GM12872 (cell line): ENCODE measurements at regions not wholly inside any gene's neighbourhood (a gene's known extent, or its start where the extent isn't known, plus 50 kb on each side); places are given as distances from the start of the nearest gene placed in this dataset.

ENCODE experiments used
- TF ChIP-seq, protein P1 (sequence below): IDR thresholded peaks from 3 replicates; pipeline ENCODE4 v1.5.1; 2011; ENCODE audit warnings: low read depth, mild to moderate bottlenecking, low read length, moderate library complexity; ENCODE audit not compliant: insufficient read depth

DNA sequence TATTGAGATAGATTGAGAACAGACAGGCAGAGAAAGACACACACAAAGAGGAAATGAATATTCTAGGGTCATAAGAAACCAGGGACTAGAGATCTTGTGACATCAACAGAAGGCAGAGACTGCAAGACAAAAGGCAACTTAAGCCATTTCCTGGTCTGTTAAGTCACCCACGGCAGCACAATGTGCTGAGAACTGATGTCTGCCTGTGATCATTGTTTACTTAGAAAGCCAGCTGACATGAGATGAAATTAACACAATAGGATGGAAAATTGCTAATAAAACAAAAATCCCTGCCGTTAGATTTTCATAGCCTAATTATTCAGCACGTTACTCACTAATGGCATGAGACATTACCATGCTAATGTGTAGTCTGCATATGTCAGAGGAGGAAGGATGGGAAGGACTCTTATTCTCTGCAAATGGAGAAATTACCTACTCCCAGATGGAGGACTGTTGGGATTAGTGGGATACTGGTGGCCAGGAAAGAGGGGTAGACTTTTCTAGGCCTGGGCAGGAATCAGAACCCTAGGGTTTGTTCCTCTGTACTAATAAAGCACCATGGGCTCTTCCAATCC is 191.3 kb upstream of the PODXL start:
- TF ChIP-seq, protein P1, sequence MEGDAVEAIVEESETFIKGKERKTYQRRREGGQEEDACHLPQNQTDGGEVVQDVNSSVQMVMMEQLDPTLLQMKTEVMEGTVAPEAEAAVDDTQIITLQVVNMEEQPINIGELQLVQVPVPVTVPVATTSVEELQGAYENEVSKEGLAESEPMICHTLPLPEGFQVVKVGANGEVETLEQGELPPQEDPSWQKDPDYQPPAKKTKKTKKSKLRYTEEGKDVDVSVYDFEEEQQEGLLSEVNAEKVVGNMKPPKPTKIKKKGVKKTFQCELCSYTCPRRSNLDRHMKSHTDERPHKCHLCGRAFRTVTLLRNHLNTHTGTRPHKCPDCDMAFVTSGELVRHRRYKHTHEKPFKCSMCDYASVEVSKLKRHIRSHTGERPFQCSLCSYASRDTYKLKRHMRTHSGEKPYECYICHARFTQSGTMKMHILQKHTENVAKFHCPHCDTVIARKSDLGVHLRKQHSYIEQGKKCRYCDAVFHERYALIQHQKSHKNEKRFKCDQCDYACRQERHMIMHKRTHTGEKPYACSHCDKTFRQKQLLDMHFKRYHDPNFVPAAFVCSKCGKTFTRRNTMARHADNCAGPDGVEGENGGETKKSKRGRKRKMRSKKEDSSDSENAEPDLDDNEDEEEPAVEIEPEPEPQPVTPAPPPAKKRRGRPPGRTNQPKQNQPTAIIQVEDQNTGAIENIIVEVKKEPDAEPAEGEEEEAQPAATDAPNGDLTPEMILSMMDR, result no peak

DNA sequence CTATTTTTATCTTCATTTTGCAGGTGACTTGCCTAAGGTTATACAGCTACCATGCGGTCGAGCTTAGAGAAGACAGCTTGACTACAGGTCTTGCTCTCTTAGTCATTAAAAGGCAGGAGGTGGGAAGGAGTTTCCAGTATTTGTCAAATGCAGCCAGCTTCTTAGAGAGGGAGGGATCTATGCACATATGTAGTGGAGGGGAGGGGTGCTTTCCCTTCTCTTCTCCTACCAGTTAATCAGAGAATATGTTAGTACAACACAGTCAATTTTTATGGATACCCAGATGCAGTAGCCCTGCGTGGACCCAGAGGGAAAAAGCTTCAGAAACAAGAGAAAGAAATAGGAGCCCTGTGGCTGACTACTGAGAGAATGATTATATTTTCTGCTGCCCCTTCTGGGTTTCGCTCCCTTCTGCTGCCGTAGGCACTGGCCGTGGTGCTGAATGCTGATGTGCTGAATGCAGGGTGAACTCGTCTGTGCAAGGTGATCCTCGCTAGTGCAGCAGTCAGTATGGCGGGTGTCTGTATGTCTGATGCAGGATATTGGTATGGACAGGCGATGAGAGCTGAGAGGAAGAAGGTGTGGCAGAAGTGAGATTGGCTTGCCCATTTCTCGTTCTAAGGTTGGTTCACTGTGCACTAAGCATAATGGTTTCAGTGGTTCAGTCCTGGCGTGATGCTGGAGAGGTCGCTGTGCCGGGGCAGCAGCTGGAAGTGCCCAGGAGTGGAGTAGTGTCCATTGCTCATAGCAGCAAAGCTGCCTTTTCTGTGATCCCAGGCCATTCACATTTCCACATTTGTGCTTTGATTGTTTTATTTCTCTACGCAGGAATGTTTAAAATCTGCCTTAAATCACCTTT is 189.2 kb upstream of the PODXL start:
- TF ChIP-seq, protein P1, result no peak

DNA sequence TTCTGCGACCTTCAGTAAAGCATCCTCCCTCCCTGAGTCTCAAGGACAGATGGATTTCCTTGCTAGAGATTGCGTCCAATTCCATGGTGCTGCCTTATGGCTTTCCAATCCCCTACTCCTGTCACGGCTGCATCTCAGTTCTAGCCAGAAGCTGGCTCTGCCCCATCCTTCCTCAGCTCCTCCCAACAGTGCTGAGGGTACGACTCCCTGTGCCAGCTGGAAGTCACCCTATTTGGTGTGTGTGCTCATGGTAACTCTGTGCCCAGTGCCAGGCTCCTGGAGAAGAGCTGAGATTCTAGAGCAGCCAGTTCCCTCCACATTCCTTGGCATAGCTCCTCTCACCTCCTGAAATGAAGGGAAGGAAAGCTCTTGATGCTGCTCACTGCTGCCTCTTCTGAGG is 185.0 kb upstream of the PODXL start:
- TF ChIP-seq, protein P1, result no peak

DNA sequence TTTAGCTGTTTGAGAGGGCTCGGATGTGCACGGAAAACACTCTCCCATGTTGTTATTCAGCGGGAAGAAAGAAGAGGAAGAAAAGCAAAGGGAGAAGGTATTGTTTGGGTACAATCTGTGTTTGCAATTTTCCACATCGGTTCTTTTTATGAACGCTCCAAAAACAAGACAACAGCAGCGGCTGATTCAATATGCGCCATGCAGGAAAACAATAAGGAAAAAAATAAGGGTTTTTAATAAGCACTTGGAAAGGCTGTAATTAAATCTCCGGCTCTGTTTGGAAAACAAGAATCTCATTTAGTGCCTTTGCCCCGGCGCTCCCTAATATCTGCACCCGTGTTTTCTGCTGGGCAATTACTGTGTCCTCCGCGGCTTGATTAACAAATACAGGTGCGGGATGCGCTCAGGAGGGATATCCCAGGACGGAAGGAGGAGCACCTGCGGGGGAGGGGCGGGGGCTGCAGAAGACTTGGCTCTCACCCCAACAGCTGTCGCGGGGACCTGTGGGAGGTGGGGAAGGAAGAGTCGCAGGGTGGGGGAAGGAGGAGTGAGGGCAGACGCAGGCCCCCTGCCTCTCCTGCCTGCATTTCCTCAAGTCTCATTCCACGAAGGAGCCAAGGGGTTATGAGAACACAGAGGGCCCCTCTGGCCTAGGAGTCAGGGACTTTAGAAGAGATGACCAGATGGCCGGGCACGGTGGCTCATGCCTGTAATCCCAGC is 181.5 kb upstream of the PODXL start:
- TF ChIP-seq, protein P1, result no peak

DNA sequence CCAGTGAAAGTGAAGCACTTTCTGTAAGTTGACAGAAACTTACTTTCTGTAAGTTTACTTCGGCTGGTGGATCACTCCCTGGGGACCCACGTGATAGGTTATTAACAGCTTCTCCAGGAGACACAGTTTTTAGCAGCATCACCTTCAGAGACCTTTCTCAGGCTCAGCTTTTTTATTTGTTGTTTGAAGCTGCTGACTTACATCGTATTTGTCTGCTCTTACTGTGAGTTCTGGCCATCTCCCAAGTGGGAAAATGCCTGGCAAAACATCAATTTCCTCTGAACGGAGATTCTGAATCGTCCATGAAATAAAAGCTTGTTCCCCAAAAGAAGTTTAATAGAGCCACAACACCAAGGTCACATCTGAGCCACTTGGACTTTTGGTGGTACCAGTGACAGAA is 178.7 kb upstream of the PODXL start:
- TF ChIP-seq, protein P1, result no peak

DNA sequence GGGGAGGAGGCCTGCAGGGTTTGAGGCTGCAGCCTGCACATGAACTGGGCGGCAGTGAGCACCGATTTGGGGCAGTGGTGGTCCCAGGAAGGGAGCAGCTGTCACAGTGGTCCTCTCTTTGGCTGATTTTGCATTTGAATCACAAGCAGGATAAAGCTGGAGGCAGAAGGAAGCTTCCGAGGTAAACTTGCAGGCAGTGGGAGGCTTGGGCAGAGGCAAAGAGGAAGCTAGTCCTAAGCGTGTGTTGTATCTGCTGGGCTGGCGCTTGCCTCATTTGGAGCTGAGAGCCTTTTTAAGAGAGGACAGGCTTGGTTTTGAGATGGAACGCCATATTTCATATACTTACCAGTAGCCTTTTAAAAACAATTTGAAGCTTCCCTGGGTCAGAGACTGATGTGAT is 177.2 kb upstream of the PODXL start:
- TF ChIP-seq, protein P1, result no peak

DNA sequence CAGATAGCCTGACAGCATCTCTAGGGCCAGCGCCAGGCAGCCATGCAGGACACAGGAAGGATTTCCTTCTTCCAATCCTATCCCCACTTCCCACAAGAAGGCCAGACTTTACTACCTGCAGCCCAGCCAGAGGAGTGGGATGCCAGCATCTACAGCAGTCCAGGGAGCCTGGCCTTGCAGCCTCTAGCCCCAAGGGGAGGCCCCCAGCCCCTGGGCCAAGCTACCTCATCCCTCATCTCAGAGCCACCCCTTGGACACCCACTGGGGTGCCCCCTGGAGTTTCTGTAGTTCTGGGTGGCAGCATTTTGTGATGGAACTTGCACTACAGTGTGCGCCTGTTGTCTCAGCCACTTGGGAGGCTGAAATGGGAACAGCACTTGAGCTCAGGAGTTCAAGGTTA is 170.8 kb upstream of the PODXL start:
- TF ChIP-seq, protein P1, result no peak
